ENCODE measurements at regions not wholly inside any gene's neighbourhood (a gene's known extent, or its start where the extent isn't known, plus 50 kb on each side); places are given as distances from the start of the nearest gene placed in this dataset.

- no peak for DNase-seq
Observed at GRCh38 chr3:159800434-159801155, 188.0 kb upstream of the IL12A start.

DNA sequence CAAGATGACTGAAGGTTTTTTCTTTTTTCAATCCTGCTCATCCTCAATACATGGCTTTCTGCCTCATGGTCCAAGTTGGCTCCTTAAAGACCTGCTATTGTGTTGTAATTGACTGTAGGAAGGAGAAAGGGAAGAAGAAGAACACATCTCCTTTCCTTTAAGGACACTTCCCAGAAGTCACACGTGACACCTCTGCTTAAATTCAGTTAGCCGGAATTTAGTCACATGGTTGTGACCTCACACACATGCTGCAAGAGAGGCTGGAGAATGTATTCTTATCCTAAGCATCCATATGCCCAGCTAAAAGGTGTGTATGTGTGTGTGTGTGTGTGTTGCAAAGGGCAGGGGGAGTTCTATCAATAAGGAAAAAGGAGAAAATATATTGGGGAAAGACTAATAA lies 185.8 kb upstream of the IL12A start:
- DNase-seq = no peak

DNA sequence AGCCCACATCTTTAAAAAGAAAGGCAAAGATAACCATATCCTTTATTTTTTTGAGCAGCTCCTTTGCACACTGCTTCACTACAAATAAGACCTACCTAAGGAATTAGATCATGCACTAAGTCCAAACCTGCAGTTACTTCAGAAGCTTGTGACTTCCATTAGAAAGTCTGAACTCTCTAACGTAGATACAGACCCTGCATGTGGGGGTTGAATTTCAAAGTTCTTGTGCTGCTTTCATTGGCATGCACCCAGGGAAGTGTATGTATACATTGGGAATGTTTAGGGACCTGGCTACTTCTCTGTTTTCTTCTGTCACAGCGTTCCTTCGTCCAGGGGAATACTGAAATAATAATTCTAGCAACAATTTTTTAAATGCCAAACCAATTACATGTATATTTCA lies 185.2 kb upstream of the IL12A start:
- no peak for DNase-seq

DNA sequence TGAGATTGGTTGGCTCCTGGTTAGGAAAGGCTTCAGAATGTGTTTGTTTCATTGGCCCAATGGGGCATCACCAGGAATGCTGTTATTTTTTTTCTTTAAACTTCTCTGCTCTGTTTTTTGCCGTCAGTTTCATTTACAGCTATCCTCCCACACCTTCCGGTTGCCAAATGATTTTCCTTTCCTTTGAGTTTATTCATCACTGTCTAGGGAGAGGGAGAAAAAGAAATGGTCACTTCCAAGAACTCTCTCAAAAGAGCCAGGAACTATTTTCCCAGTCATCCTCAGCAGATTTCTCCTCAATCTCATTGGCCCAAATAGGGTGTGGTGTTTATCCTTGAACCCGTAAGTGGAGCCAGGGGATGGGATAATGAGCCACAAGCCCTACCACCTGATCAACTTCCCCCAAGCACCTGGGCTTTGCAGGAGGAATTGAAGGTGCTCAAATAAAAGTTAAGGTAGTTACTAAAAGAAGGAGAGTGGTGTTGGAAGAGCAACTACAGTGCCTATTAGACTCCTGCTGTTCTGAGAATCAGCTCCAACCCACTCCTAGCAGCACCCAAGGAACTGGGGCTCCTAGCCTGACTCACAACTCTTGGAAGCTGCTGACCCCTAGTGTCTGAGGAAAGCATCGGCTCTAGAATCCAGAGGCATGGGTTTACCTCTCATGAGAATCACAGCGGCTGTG lies 183.8 kb upstream of the IL12A start:
- DNase-seq = peak; percentile 71 to 77

DNA sequence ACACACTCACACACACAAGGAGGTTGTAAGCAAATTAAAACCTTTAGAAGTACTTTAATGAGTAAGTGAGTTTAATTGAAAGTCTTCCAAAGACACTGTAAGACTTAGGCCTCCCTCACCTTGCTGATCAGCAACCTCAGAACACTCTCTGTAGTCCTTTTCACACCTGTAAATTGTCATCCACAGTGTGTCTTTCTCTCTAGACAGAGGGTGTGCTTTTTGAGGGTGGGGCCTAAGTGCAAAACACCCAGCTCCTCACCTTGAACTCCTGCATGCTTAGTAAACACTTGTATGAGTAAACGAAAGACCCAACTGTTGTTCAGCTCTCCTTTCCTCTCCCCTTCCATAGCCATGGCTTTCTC lies 183.2 kb upstream of the IL12A start:
- DNase-seq = no peak

GRCh38 chr3:159806412-159806811 lies 182.2 kb upstream of the IL12A start:
- DNase-seq = no peak

DNA sequence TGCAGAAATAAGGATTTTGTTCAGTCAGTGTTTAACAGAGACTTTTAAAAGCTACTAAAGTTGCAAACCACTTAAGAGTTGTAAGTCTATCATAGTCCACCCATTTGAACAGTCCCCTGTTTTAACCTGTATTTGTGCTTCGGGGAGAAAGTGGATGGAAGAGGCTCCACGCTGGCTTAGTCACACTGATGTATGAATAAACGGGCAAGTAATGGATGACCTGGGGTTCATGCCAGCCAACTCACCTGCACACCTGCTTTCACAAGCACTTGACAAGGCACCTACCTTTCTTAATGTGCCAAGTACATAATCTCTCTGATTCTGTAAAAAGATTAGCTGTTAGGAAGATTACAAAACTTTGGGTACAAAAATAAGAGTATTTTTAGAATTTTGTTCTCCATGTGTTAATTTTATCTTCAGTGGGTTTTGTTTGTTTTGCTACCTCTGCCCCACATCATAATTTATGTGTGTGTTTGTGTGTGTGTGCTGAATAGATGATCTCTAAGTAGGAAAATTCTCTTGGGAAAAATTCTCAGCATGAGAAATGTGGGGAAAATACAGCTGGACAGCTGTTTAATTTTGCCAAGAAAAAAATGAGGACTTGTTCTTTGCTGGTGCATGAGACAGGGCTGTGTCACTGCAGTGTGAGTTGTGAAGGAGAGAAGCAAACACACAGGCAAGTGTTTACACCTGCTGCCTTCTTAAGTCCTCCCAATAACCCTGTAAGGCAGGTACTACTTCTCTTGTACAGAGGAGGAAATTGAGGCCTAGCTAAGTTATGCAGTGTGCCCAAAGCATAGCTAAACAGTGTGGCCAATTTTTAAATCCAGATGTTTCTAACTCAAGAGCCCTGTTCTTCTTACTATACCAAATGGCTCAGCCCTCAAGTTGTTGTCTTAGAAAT lies 181.2 kb upstream of the IL12A start:
- DNase-seq = no peak

- peak; percentile 38 to 83 for DNase-seq
Observed at GRCh38 chr3:159813822-159814531, 174.7 kb upstream of the IL12A start.

- no peak for DNase-seq
Observed at GRCh38 chr3:159816512-159816911, 172.1 kb upstream of the IL12A start.

- DNase-seq = no peak
Observed at GRCh38 chr3:159817126-159817525, 171.5 kb upstream of the IL12A start.

GRCh38 chr3:159817571-159817970 lies 171.1 kb upstream of the IL12A start:
- DNase-seq = no peak

GRCh38 chr3:159818399-159818798 lies 170.2 kb upstream of the IL12A start:
- peak; percentile 30 to 70 for DNase-seq

DNA sequence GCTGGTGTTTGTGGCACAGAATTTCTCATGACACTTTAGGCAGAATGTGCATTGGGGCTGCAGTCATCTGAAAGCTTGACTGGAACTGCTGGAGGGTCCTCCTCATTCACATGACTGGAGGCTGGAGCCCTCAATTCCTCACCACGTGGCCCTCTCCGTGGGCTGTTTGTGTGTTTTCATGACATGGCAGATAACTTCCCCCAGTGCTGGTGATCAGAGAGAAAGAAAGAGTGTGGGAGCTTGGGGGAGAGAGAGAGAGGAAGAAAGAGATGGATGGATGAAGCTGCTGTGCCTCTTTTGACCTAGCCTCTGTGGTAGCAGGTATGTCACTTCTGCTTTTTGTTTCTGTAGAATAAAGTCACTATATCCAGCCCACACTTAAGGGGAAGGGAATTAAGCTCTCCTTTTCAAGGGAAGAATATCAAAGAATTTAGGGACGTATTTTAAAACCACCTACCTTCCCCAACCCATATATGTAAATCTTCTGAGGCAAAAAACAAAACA lies 169.6 kb upstream of the IL12A start:
- DNase-seq = no peak

DNA sequence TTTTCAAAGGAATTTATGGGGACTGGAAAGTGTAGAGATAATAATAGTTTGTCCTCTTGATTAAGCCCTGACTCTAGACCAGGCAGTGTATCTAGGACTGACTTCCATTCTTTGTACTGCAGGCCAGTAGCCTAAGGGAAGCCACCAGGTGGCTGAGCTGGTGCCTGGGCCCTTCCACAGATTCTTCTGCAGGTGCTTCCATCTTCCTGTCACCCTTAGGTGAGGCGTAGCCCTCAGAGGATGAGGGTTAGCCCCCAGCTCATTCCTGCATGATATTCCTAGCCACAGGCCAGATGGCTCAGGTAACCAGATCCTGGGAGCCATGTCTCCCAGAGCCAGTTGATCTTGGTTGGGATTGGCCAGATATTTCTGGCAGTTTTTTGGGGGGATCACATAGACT lies 169.0 kb upstream of the IL12A start:
- no peak for DNase-seq

- no peak for DNase-seq
Observed at GRCh38 chr3:159821110-159821509, 167.5 kb upstream of the IL12A start.

GRCh38 chr3:159821736-159822135 lies 166.9 kb upstream of the IL12A start:
- DNase-seq = no peak

DNA sequence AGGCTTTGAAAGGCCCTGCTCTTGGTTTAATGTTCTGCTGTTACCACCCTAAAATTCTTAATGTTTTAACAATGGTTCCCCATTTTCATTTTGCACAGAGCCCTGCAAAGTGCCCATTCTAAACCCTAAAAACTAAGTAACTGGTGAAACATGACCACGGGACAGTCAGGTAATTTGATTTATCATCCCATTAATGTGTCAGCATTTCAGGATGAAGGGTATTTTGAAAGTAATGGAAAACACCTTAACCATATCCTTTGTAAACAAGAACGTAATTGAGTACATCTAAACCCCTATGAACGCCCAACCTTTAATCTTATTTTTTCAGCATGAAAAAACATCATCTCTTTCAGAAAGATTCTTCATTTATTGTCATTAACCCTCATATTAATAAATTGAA lies 164.9 kb upstream of the IL12A start:
- DNase-seq = no peak

DNA sequence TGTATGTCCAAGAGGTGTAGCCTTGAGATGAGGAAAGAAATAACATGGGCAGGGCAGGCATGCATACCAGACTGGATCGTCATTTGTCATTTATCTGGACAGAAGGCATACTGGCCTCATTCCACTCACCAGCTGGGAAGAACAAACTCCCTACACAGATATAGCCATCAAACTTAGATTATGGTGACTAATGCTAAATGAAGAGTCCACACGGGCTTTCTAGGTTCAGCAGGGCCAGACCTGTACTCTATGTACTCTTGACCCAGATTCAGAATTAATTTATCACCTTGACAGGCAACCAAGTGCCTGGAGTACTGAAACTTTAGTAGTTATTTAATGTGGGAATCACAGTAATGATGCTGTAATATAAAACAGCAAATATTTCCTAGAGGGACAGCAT lies 164.3 kb upstream of the IL12A start:
- peak; percentile 2 to 14 for DNase-seq

DNA sequence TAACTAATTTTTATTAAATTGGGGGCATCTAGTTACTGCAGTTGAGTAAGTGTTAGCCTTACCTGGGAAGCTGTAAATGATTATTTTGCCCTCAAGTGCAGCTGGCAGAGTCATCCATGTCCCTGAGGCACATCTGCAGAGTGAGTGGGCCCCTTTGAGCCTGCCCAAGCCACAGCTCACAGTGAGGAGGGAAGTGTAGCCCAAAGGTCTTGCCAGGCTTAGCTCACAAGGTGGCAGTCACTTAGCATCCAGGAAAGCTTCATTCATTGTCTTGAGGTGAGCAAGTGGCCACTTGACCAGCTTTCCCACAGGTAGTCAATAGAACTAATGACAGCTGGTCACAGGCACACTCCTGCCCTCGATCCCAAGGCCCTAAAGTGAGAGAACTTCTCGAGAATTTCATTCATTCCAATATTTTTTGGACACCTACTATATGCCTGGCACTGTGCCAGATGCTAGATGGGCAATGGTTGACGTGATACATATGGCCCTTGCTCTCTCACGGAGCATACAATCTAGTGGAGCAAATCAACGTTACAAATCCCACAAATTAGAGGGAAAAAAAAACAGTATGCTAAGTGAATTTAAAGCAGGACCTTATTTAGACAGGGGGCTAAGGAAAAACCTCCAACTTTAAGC lies 163.3 kb upstream of the IL12A start:
- peak; percentile 6 to 16 for DNase-seq

GRCh38 chr3:159828542-159828943 lies 160.1 kb upstream of the IL12A start:
- peak; percentile 51 to 71 for DNase-seq

- DNase-seq = peak in 1 of 2 experiments; percentile 13
Observed at GRCh38 chr3:159829056-159829455, 159.6 kb upstream of the IL12A start.

- peak; percentile 94 to 95 for DNase-seq
Observed at GRCh38 chr3:159829539-159830227, 159.0 kb upstream of the IL12A start.

All from SHP77 (cell line).